CD4-positive, alpha-beta T cell treated with Interleukin-4 for 1 hour (primary cell): ENCODE measurements at regions not wholly inside any gene's neighbourhood (a gene's known extent, or its start where the extent isn't known, plus 50 kb on each side); places are given as distances from the start of the nearest gene placed in this dataset.
"Not testable (repeated sequence)": the region's sequence is repeated elsewhere in the genome, so short reads cannot be mapped to it uniquely, and the experiment has no call there.

Experiments used
- DNase-seq, 2 donors: peaks; one replicate each; pipeline ENCODE4 v3.0.0-alpha.2; 2020 to 2022

DNA sequence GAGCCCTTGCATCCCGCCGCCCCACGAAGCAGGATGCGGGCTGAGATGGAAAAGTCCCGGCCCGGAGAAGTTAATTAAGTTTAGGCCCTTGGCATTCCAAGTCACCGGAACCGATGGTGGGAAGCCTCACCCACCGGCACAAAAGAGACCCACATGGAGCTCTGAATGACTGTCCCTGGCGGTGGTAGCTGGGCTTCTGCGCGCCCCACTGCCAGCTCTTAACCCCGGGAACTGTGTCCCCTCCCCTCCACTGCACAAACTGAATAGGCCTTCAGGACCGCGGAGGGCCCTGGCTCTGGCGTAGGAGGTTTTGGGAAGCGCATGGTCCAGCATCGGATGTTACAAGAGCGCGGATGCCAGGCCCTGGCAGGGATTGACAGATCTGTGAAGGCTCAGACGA lies 291.1 kb upstream of the TUT7 start:
- DNase-seq = no peak

DNA sequence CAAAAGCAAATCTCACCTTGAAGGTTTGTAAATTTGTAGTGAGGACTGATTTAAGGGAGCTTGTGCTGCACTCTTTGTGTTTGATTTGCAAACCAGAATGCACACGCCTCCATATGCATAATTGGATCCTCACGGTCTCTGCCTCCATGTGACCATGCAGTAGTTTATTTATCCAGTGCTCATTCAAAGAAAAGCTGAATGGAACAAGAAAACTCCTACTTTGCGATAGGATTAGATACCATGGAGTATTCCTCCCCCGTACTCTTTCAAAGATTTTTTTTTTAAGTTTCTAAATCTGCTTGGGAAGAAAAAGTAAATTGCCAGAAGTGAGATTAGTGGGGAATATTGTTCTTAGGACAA lies 290.4 kb upstream of the TUT7 start:
- DNase-seq = no peak

DNA sequence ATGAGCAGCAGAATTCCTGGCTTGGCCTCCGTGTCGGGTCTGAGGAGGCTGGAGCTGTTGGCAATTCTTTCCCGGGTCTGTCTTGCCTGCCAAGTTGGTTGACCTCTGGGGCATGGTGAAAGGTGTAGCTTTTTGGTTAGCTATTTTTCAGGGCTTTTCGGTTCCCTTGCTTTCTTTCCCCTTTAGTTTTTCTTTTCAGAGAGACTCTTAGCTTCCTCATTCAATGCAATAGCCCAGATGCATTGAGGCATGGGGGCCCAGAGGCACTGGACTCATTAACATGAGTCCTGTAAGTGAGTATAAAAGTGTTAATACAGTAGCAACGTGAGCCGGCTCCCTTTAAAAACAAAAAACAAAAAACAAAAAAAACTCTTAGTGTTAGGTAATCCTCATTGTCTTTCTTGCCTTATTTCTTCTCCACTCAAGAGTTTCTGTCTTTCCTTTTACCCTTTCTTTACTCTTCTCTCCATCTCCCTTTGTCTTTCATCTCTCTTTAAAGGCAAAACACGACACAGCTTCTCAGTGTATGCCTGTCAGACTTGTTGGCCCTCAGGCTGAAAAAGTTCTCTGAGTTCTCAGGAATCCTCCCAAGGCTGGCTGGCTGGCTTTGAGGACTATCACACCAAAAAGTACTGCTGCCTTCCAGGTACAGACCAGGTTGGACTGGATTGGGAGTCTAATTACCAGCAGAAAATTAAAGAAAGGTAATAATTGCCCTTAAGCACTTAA lies 289.9 kb upstream of the TUT7 start:
- DNase-seq = no peak

DNA sequence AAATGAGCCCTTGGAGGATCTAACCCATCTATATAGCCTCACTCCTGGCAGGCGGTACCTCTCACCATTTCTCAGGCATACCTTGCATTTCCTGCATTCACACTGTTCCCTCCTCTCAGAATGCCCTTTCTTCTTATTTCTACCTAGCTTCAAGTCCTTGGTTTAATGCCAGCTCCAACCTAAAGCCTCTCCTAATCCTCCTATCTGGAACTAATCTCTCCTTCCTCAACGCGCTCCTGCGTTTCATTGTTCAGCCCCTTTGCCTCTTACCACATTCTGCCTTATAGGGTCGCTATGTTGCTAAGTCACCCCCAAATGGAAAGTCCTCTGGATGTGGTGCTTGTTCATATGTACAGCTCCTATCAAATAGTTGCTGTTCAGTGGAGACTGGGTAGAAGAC lies 288.5 kb upstream of the TUT7 start:
- DNase-seq = no peak

GRCh38 chr9:86641970-86642369 lies 287.8 kb upstream of the TUT7 start:
- no peak for DNase-seq

DNA sequence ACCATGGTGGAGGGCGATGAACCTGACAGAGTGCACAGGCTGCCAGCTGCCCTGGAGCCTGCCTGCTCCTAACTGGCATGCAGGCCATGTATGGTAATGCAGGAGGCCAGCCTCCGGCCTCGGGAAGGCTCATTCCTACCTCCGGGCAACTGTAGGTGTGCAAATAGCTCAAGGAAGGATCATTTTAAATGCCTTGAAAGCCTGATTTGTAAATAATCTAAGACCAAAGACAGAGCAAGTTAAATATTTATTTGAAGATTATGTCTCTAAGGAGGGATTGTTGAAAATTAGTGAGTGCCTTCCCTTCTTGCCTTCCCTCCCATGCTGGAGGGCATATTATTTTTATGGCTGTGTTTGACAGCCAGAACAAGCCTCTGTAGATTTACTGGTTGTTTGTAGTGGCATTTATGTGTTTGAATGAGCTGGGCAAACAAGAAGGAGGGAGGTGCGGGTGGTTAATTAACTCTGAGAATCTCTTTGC lies 285.7 kb upstream of the TUT7 start:
- DNase-seq = no peak

DNA sequence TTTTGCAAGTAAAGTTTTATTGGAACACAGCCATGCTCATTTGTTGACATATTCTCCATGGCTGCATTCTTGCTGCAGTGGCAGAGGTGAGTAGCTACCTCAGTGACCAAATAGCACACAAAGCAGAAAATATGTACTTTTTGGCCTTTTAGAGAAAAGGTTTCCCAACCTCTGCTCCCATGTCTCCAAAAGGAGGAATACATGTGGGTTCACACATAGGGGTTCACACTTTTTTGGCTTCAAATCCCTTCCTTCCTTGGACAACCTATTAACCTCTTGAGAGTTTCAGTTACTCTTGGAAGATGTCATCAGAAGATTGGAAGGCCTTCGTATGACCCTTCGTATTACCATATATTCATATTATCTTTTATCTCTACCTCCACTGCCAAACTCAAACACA lies 285.1 kb upstream of the TUT7 start:
- DNase-seq = no peak

DNA sequence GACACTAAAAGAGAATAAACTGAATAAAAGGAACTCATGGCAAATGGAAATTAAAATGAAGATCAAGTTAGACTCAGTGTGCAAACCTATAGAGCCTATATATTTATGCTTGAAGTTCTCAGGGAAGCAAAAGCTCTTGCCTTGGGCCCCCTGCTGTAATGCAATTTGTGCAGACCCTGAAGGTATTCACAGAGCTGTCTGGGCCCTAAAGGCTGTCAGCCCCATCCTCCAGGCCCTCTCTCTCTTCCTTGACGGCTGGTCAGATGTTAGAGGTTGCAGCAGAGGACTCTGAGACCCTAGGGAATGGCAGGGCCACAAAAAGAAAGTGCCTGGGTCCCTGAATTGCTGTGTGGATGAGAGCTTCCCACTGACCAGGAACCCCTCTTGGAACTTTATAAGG lies 283.9 kb upstream of the TUT7 start:
- DNase-seq = no peak

GRCh38 chr9:86637515-86637914 lies 283.3 kb upstream of the TUT7 start:
- DNase-seq = no peak

- DNase-seq = no peak
Measured at GRCh38 chr9:86636519-86636918, 282.3 kb upstream of the TUT7 start.

DNA sequence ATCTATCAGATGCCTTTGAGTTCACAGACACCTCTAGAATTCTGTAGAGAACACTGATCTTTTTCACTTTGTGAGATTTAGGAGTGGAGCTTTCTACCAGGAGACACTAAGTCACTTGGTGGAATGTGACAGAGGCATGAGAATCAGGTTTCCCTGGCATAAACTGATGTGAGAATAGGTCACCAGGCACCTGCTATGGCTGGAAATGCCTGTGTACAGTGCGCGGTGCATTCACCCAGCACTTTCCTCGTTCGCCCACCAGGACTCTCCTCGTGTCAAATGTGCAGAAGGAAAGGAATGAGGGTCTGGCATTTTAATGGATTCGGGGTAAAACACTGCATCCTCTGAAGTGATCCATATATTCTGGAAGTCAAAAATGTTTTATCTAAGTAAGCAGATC lies 281.8 kb upstream of the TUT7 start:
- DNase-seq = no peak

- DNase-seq = no peak
Measured at GRCh38 chr9:86634501-86634900, 280.3 kb upstream of the TUT7 start.

DNA sequence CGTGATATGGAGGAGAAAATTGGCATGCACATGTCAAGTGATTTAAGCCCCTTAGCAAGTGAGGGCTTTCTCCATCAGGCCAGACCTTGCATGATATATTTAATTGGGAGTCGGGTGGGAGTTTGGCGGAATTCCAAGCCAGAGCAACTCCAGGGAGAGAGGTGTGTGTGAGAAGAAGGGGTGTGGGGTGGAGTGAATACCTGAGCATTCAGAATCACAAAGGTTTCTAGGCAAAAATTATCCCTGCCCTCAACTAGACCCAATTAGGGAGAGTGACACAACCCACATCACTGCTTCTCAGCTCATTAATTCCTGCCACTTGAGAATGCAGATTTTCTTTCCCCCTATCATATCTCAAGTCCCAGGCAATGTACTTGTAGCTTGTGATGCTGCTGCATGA lies 279.7 kb upstream of the TUT7 start:
- DNase-seq = no peak

- no peak for DNase-seq
Measured at GRCh38 chr9:86632537-86632936, 278.3 kb upstream of the TUT7 start.

- DNase-seq = no peak
Measured at GRCh38 chr9:86629530-86629929, 275.3 kb upstream of the TUT7 start.

DNA sequence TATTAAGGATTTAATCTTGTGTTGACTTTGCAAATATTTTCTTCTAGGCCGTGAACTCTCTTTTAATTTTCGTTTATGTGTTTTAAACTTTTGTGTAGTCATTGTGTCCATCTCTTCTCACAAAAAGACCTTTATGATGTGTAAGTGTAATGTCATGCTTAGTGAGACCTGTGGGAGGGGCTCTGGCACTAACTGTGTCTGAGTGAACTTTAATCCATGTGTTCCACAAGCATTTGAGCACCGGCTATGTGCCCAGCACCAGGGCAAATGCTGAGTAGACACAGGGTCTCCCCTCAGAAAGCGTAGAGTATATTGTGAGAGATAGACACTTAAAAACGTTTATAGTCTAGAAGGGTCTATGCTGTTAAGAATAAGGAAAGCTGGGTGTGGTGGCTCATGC lies 272.6 kb upstream of the TUT7 start:
- no peak for DNase-seq

DNA sequence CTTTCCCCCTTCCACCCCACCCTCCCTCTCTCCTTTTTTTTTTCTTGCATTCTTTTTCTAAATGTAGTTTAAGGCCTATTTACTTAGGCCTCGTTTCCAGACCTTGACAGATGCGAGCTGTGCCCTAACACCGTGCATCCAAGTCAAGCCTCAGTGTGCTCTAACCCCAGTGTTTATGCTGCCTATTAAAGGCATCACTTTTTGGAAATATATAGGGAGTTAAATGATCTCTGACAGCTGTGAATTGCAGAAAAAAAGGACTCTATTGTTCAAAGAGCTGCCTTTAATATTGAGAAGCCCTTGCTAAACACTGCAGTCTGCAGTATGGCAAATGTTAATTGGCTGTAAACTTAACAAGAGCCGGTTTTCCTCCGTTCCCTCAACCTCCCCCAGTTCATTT lies 270.4 kb upstream of the TUT7 start:
- DNase-seq = no peak

GRCh38 chr9:86614871-86615849 lies 260.9 kb upstream of the TUT7 start:
- DNase-seq = no peak

- DNase-seq = no peak
Measured at GRCh38 chr9:86613943-86614342, 259.7 kb upstream of the TUT7 start.

DNA sequence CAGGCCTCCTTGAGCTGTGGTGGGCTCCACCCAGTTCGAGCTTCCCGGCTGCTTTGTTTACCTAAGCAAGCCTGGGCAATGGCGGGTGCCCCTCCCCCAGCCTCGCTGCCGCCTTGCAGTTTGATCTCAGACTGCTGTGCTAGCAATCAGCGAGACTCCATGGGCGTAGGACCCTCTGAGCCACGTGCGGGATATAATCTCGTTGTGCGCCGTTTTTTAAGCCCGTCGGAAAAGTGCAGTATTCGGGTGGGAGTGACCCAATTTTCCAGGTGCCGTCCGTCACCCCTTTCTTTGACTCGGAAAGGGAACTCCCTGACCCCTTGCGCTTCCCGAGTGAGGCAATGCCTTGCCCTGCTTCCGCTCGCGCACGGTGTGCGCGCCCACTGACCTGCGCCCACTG lies 257.3 kb upstream of the TUT7 start:
- not testable (repeated sequence) for DNase-seq

DNA sequence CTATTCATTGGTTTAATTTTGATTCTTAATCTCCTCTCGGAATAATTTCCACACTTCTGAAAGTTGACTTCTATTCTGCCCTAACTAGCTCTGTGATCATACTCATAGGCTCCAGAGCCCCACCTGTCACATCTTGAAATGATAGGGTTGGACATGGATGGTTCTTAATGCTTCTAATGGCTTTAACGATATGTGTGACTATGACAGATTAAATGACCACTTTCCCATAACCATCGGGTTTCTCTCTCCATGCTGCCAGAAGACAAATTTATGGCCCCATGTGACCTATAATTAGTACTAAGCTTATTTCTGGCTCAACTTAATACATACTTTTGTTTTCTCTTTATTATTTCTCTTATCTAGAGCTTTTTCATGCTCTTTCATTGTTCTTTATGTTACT lies 251.1 kb upstream of the TUT7 start:
- no peak for DNase-seq

DNA sequence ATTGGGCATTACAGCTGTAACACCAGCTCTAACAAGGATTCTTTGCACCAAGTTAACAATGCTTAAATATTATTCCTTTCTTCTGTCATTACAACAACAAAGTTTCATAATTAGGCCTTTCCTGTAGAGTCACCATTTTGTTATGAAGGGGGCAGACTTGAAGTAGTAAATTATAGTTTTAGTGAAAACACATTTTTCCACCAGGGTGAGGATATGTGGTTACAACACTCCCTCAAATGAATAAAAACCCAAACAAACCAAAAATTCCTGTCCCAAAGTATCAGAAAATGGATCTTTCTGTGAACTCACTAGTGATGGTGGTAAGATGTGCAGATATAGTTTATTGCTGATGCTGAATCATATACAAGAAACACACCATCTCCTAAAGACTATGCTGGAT lies 250.5 kb upstream of the TUT7 start:
- no peak for DNase-seq

DNA sequence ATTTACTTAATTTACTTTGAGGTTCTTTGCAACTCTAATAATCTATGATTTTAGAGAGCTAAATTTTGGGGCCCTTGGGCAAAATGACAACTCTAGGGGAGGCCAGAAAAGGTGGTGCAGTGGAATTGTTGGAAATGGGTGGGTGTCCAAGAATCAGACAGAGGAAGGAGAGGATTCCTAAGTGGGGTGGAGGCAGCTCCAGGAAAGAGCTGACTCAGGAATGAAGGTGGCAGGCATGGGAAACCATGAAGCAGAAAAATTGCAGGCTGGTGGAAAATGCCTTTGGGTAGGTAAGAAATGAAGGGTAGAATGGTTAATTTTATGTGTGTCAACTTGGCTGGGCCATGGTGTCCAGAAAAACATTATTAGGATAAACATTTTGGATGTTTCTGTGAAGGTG lies 248.5 kb upstream of the TUT7 start:
- DNase-seq = no peak

GRCh38 chr9:86601697-86602096 lies 247.5 kb upstream of the TUT7 start:
- no peak for DNase-seq
